ENCODE measurements at regions not wholly inside any gene's neighbourhood (a gene's known extent, or its start where the extent isn't known, plus 50 kb on each side); places are given as distances from the start of the nearest gene placed in this dataset.

- H3K36me3 ChIP-seq (ENCODE audit: control insufficient read depth in 2 of 2, insufficient read depth in 1 of 2, low read length in 2 of 2) = no peaks in the 10 kb centered on the region
- POLR2A ChIA-PET = no interaction called here
- CTCF ChIA-PET = interaction anchor here (0.6 to 1.5 kb wide), 8 partner anchors 10 to 418 kb away, joined by 3 to 6 read pairs (median 3); no protein-coding TSS in a partner anchor
- no peak overlapping the region for H3K27ac ChIP-seq (ENCODE audit: extremely low read depth, low read depth, low read length)
- no peak for TF ChIP-seq ZBTB44 (tag by site-specific recombination; IDR thresholded peaks at IDR 0.05)
- no peak for TF ChIP-seq PRDM1 (tag by site-specific recombination; IDR thresholded peaks at IDR 0.05)
- TF ChIP-seq ZNF701 (tag by site-specific recombination; IDR thresholded peaks at IDR 0.05) = no peak
- no peak for TF ChIP-seq YY1 (tag by site-specific recombination; IDR thresholded peaks at IDR 0.05)
- no peak for TF ChIP-seq SALL2 (tag by site-specific recombination; IDR thresholded peaks at IDR 0.05; ENCODE audit: borderline replicate concordance)
- no peak for TF ChIP-seq ZBTB1 (tag by site-specific recombination; IDR thresholded peaks at IDR 0.05)
- TF ChIP-seq TCF7L2 (IDR thresholded peaks at IDR 0.05; ENCODE audit: borderline replicate concordance, low read depth, low read length) = no peak
- TF ChIP-seq FEZF1 (tag by site-specific recombination; IDR thresholded peaks at IDR 0.05) = no peak
- TF ChIP-seq ZFP37 (tag by site-specific recombination; IDR thresholded peaks at IDR 0.05) = no peak
- TF ChIP-seq ZBTB21 (tag by site-specific recombination; IDR thresholded peaks at IDR 0.05) = no peak
- no peak for TF ChIP-seq ZBTB49 (tag by site-specific recombination; IDR thresholded peaks at IDR 0.05; ENCODE audit: low read depth)
- TF ChIP-seq OSR2 (tag by site-specific recombination; IDR thresholded peaks at IDR 0.05) = no peak
- no peak for TF ChIP-seq ZBTB48 (tag by site-specific recombination; IDR thresholded peaks at IDR 0.05)
- no peak for TF ChIP-seq ZNF140 (tag by site-specific recombination; IDR thresholded peaks at IDR 0.05)
- no peaks in the 10 kb centered on the region for H3K4me1 ChIP-seq (ENCODE audit: control insufficient read depth, insufficient read depth, low read length)
- no peak overlapping the region for H3K4me3 ChIP-seq (ENCODE audit: low read depth, low read length)
- no peaks in the 10 kb centered on the region for H3K9me3 ChIP-seq (ENCODE audit: control insufficient read depth, insufficient read depth, low read depth, low read length)
Measured at GRCh38 chr16:19980632-19981265, 92.9 kb downstream of the GPR139 start.

GRCh38 chr16:19979638-19980037 lies 94.1 kb downstream of the GPR139 start:
- H3K4me3 ChIP-seq (ENCODE audit: low read depth, low read length) = no peak overlapping the region
- POLR2A ChIA-PET = no interaction called here
- H3K27ac ChIP-seq (ENCODE audit: extremely low read depth, low read depth, low read length) = no peak overlapping the region
- CTCF ChIA-PET = interaction anchor here (0.7 to 1.5 kb wide), 4 partner anchors 11 to 404 kb away, joined by 3 to 4 read pairs (median 3); no protein-coding TSS in a partner anchor
- H3K4me1 ChIP-seq (ENCODE audit: control insufficient read depth, insufficient read depth, low read length) = no peaks in the 10 kb centered on the region
- H3K36me3 ChIP-seq (ENCODE audit: control insufficient read depth in 2 of 2, insufficient read depth in 1 of 2, low read length in 2 of 2) = no peaks in the 10 kb centered on the region
- no peaks in the 10 kb centered on the region for H3K9me3 ChIP-seq (ENCODE audit: control insufficient read depth, insufficient read depth, low read depth, low read length)
- TF ChIP-seq ZSCAN5A (tag by site-specific recombination; IDR thresholded peaks at IDR 0.05) (no peak), ZNF223 (tag by site-specific recombination; IDR thresholded peaks at IDR 0.05) (no peak), ZNF624 (tag by site-specific recombination; IDR thresholded peaks at IDR 0.05) (no peak), HOXD13 (CRISPR knock-in tag; IDR thresholded peaks at IDR 0.05; ENCODE audit: borderline replicate concordance) (no peak), ZNF792 (tag by site-specific recombination; IDR thresholded peaks at IDR 0.05) (no peak)

Data from HEK293 (cell line).